GM12873 (cell line): ENCODE measurements at regions not wholly inside any gene's neighbourhood (a gene's known extent, or its start where the extent isn't known, plus 50 kb on each side); places are given as distances from the start of the nearest gene placed in this dataset.

ENCODE experiments used
- TF ChIP-seq, protein P1 (sequence below): IDR thresholded peaks from 2 replicates; pipeline ENCODE4 v1.5.1; 2012; ENCODE audit warnings: low read depth, mild to moderate bottlenecking, moderate library complexity, low read length, control low read depth; ENCODE audit not compliant: insufficient read depth; ENCODE audit errors: missing control alignments

DNA sequence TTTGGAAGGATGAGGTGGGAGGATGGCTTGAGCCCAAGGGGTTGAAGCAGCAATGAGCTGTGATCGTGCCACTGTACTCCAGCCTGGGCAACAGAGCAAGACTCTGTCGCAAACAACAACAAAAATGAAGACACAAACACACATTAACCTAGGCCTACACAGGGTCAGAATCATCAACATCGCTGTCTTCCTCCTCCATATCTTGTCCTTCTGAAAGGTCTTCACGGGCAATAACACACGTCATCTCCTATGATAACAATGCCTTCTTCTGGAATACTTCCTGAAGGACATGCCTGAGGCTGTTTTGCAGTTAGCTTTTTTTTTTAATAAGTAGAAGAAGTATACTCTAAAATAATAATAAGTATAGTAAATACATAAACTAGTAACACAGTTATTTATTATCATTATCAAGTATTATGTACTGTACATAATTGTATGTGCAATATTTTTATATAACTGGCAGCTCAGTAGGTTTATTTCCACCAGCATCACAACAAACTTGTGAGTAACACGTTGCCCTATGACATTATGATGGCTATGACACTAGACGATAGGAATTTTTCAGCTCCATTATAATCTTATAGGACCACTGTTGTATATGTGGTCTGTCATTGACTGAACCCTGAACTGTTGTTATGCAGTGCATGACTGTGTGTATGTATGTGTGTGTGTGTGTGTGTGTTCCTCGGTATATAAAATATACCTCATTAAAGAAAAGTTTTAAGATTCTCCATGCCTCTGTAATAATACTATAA, 69.2 kb upstream of the MAML3 start:
- TF ChIP-seq, protein P1, sequence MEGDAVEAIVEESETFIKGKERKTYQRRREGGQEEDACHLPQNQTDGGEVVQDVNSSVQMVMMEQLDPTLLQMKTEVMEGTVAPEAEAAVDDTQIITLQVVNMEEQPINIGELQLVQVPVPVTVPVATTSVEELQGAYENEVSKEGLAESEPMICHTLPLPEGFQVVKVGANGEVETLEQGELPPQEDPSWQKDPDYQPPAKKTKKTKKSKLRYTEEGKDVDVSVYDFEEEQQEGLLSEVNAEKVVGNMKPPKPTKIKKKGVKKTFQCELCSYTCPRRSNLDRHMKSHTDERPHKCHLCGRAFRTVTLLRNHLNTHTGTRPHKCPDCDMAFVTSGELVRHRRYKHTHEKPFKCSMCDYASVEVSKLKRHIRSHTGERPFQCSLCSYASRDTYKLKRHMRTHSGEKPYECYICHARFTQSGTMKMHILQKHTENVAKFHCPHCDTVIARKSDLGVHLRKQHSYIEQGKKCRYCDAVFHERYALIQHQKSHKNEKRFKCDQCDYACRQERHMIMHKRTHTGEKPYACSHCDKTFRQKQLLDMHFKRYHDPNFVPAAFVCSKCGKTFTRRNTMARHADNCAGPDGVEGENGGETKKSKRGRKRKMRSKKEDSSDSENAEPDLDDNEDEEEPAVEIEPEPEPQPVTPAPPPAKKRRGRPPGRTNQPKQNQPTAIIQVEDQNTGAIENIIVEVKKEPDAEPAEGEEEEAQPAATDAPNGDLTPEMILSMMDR, result no peak

DNA sequence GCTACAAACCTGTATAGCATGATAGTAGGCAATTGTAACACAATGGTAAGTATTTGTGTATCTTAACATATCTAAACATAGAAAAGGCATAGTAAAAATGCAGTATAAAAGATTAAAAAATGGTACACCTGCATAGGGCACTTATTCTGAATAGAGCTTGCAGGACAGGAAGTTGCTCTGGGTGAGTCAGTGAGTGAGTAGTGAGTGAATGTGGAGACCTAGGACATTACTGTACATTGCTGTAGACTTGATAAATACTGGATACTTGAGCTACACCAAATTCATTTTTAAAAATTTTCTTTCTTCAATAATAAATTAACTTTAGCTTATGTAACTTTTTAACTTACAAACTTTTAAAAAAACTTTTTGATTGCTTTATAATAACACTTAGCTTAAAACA, 68.2 kb upstream of the MAML3 start:
- TF ChIP-seq, protein P1, result no peak

- TF ChIP-seq, protein P1, result no peak
These were observed 66.1 kb upstream of the MAML3 start for GRCh38 chr4:140220058-140220457.

GRCh38 chr4:140219567-140219966, 65.6 kb upstream of the MAML3 start:
- TF ChIP-seq, protein P1, result no peak

DNA sequence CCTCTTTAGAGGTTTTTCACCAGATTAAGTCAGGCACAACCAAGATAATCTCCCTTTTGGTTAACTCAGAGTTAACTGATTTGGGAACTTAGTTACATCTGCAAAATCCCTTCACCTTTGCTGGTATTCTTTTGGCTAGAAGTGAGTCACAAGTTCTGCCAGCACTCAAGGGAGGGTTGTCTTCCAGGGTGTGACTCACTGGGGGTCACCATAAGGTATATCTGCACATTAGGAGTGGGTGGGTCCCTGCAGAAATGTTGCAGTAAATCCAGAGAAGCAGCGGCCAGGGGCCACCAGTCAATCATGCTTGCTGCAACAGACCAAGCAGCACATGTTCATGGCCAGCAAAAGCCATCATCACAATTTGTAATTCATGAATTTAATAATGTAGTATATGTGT, 59.8 kb upstream of the MAML3 start:
- TF ChIP-seq, protein P1, result no peak

DNA sequence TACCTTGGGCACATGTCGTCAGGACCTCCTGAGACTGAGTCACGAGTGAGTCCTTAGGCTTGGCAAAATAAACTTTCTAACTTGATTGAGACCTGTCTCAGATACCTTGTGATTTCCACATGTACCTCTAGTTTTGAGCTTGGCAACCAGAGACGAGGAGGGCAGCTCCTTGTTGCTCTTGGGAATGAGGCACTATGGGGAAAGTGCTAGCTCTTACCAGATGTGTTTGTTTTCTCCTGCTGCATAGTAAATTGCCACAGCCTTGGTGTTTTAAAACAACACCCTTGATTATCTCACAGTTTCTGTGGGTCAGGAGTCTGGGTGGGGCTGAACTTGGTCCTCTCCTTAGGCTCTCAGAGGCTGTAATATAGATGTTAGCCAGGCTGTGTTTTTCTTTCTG, 59.1 kb upstream of the MAML3 start:
- TF ChIP-seq, protein P1, result no peak

DNA sequence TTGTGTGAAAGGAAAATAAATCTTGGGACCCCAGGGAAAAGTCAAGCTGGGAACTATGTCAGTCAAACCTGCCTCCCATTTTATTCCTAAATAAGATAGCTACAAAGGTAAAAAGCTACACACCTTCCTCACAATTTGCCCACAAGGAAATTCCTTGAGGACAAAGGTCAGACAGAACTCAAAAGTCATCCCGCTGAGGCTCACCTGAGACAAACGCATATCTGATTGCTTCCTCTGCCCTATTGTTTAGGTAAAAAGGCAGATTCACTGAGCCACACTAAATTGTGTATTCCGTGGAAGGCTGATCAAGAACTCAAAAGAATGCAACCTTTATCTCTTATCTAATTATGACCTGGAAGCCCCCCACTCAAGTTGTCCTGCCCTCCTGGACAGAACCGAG, 58.7 kb upstream of the MAML3 start:
- TF ChIP-seq, protein P1, result no peak
